HT-29 (cell line): ENCODE measurements at regions not wholly inside any gene's neighbourhood (a gene's known extent, or its start where the extent isn't known, plus 50 kb on each side); places are given as distances from the start of the nearest gene placed in this dataset. TPM values are rescaled to one million over a fixed set of nuclear protein-coding genes. Genes with fewer than 3 reads are reported as not detected.

ENCODE experiments used
- DNase-seq: peaks from one replicate; pipeline ENCODE4 v3.0.0-alpha.2; 2015; ENCODE audit warnings: low spot score
- small RNA-seq: library from RNA; depleted of rRNA; stranded (forward); fragments of <200 nt; gene quantifications from one replicate; pipeline ENCODE3, GENCODE V24; 2014

GRCh38 chr20:62580733-62581132 lies 61.6 kb upstream of the SLCO4A1 start:
- DNase-seq = no peak

DNA sequence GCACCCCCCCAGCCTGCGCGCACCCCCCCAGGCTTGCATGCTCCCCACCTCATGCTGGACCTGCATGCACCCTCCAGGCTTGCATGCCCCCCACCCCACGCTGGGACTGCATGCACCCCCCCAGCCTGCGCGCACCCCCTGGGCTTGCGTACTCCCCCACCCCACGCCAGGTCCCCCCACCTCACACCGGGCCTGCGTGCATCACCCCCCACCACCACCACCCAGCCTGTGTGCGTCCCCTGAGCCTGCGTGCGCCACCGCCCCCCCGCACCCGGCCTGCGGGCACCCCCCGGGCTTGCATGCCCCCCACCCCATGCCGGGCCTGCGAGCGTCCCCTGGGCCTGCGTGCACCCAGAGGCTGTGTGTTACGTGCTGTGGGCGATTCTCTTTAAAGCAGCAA lies 61.0 kb upstream of the SLCO4A1 start:
- no peak for DNase-seq

DNA sequence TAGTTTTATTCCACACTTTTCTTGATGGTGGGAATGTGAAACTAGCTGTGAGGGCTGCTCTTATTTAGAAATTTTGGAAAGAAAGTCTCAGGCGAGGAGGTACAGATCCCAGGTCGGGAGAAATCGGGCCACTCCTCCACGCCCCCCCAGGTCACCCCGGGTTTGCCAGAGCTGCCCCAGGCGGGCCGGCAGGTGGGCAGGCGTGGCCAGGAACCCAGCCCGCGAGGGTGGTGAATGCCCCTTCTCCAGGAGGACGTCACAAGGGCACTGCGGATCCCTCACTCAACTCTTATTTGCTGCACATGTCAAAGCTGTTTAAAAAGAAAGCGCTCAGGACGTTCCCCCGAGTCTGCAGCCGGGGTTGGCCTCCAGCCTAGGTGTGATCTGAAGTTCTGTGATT lies 60.5 kb upstream of the SLCO4A1 start:
- DNase-seq = no peak

DNA sequence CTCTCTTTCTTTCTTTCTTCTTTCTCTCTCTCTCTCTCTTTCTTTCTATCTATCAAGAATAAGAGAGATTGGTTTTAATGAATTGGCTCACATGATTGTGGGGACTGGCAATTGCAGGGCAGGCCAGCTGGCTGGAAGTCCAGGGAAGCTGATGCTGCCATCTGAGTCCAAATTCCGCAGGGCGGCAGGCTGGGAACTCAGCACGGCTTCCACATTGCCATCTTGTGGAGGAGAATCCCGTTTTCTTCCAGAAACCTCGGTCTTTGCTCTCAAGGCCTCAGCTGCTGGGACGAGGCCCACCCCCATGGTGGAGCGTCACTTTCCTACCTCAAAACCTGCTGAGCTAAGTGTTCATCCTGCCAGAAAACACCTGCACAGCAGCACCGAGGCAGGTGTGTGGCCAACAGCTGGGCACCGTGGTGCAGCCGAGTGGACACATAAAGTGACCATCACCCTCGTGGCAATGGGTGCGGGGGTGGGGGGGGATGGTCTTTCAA lies 58.8 kb upstream of the SLCO4A1 start:
- DNase-seq = peak; percentile 66

GRCh38 chr20:62584671-62585460 lies 57.4 kb upstream of the SLCO4A1 start:
- no peak for DNase-seq

DNA sequence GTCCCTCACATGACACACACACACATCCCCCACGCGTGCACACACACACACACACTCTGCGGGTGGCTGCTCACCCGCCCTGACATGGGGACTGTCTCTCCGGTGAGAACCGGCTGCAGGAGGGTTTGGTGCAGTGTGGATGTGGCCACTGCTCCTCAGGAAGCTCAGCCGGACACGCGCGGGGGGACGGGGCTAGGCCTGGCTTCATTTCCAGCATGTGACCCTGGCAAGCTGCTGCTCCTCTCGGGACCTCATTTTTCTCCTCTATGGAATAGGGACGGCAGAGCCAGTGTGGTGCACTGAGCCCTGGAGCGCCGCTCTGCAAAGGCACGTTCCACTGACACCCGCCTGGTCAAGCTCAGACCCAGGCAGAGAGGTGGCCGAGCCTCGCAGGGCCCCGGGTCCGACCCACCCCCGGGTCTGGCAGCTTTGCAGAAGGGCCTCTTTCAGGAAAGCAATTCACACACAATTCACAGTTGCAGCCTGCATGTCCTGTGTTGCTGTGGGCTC lies 56.8 kb upstream of the SLCO4A1 start:
- no peak for DNase-seq

DNA sequence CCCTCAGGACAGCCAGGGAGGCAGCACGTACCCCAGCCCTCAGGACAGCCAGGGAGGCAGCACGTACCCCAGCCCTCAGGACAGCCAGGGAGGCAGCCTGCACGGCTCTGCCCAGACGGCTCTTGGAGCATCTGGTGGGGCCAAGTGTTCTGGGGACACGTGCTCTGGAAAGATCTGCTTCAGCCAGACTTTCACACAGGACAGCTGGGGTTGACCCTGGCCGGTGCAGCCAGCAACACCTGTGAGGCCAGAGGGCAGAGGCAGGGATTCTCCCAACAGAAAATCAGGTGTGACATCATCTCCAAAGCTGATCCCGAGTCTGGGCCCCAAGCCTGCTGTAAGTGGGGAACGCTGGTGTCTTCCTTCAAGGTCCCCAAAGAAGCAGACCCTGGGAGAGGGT lies 55.5 kb upstream of the SLCO4A1 start:
- no peak for DNase-seq

- peak; percentile 41 for DNase-seq
These were observed 54.4 kb upstream of the SLCO4A1 start for GRCh38 chr20:62587757-62588402.

- no peak for DNase-seq
These were observed 53.7 kb upstream of the SLCO4A1 start for GRCh38 chr20:62588458-62589149.

- no peak for DNase-seq
These were observed 53.2 kb upstream of the SLCO4A1 start for GRCh38 chr20:62589150-62589498.

DNA sequence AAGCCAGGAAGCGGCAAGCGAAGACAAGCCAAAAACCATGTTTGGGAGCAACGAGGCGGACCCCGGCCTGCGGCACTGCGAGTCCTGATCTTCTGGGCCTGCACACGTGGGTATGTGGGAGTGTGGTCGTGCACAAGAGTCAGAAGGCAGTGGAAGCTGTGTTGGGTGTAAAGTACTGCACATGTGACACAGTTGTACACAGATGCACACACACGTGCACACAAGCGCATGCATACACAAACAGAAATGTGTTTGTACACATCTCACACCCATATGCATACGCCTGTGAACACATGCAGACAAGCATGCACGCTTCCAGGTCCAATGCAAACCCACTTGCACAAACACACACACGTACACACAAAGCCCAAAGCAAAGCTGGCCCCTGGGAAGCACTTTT lies 52.6 kb upstream of the SLCO4A1 start:
- DNase-seq = no peak

DNA sequence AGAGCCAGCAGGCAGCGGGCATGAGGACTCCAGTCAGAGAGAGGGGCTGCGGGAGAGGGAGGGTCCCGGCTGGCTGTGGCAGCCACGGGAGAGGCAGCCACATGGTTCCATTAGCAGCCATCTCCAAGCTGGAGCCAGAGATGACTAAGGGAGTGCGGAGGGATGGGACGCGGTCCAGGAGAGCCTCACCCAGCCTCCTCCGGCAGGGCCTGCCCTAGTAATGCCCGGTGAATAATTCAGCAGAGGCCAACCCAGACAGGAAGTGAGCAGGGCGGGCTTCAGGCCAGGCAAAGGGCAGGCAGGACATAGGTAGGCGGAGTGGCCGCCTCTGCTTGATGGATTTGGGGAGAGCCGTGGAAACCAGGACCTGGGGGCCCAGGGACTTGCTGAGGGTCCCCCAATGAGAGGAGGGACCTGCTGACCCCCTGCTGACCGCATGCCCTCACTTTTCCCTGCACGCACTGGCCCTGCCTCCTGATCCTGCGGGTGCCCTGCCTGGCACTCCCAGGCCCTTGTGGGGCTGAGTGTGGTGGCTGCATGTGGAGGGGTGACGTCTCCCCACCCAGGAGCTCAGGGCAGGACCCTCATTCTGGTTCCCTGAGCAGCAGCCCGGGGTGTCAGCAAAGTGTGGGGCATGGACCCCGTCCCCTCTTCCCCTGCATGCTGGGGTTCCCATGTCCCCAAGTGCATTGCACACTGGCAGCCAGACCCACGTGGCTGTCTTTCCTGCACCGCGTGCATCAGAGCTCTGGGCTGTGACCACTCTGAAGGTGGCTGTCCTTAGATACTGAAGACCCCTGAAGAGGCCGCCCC lies 51.8 kb upstream of the SLCO4A1 start:
- peak; percentile 85 for DNase-seq

DNA sequence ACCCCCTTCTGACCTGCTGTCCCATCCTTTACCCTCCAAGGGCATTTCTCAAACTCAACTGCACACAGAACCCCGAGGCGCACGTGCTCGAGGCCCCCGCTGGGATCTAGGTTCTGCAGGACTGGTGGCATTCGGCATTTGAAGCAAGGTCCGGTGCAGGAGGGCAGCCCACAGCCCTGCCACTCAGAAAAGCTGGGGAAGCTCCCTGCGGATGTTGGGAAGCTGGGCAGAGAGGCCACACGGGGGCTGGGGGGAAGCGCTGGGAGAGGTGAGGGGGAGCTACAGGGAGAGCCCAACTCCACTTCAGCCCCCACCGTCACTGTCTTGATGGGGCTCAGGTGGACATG lies 51.2 kb upstream of the SLCO4A1 start:
- no peak for DNase-seq

GRCh38 chr20:62591591-62591990 lies 50.7 kb upstream of the SLCO4A1 start:
- DNase-seq = no peak

Small RNA genes in the stretch of these regions (small RNA-seq; reads per million reads assigned to genes)
- not detected for gene MIR1-1
